ENCODE measurements at regions not wholly inside any gene's neighbourhood (a gene's known extent, or its start where the extent isn't known, plus 50 kb on each side); places are given as distances from the start of the nearest gene placed in this dataset.

DNA sequence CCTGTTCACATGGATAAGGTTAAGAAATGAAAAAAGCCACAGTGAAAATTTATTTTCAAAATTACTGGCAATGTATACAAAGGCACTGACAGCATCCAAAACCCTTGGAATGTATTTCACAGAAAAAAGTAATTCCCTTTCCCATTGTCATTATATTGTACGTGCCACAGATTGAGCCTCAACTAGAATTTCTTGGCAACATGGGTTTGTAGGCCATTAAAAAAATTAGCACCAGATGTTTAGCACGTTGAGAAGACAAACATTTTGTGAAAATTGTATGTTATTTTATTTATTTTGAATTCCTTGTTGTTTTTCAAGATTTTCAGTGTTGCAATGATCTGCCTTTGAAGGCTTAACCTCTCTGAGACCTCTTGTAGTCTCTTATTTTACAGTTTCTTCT is 76.3 kb upstream of the EPHB3 start:
- WGBS (ENCODE audit: extremely low coverage, insufficient read length, low lambda C conversion rate) = no CpG with 5 or more reads among the region's 2 CpGs
- H3K36me3 Mint-ChIP-seq (ENCODE audit: insufficient read depth in 1 of 3, low read depth in 3 of 3) = no peaks in the 10 kb centered on the region
- no peak overlapping the region for H3K14ac ChIP-seq (ENCODE audit: insufficient read depth, low read length)
- TF ChIP-seq, protein P1, sequence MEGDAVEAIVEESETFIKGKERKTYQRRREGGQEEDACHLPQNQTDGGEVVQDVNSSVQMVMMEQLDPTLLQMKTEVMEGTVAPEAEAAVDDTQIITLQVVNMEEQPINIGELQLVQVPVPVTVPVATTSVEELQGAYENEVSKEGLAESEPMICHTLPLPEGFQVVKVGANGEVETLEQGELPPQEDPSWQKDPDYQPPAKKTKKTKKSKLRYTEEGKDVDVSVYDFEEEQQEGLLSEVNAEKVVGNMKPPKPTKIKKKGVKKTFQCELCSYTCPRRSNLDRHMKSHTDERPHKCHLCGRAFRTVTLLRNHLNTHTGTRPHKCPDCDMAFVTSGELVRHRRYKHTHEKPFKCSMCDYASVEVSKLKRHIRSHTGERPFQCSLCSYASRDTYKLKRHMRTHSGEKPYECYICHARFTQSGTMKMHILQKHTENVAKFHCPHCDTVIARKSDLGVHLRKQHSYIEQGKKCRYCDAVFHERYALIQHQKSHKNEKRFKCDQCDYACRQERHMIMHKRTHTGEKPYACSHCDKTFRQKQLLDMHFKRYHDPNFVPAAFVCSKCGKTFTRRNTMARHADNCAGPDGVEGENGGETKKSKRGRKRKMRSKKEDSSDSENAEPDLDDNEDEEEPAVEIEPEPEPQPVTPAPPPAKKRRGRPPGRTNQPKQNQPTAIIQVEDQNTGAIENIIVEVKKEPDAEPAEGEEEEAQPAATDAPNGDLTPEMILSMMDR (conservative IDR thresholded peaks at IDR 0.05) = no peak
- no peak overlapping the region for H2BK15ac ChIP-seq (ENCODE audit: low read depth, low read length)
- H4K8ac ChIP-seq (replicated peaks; ENCODE audit: insufficient read length, low read depth, low read length) = no peak overlapping the region
- H3K9ac ChIP-seq (ENCODE audit: extremely low read depth, insufficient read length, low read length) = no peak overlapping the region
- H3K27me3 ChIP-seq (ENCODE audit: insufficient read depth, low read length) = no peaks in the 10 kb centered on the region
- no peak overlapping the region for H2BK120ac ChIP-seq (ENCODE audit: low read depth, low read length, poor library complexity, severe bottlenecking)
- no peaks in the 10 kb centered on the region for H4K20me1 ChIP-seq (ENCODE audit: control insufficient read depth, insufficient read depth, insufficient read length)
- H2BK20ac ChIP-seq (ENCODE audit: low read depth, low read length, poor library complexity, severe bottlenecking) = no peak overlapping the region
- H3K4me1 ChIP-seq (ENCODE audit: insufficient read depth, low read length) = no peaks in the 10 kb centered on the region
- H3K4ac ChIP-seq (ENCODE audit: low read depth, low read length) = no peak overlapping the region
- no peak overlapping the region for H2AFZ ChIP-seq (ENCODE audit: low read length)
- H3K79me1 ChIP-seq (ENCODE audit: insufficient read depth, low read depth, low read length, poor library complexity, severe bottlenecking) = no peaks in the 10 kb centered on the region
- H3K56ac ChIP-seq (ENCODE audit: insufficient read length, low read depth, low read length) = no peak overlapping the region
- no peaks in the 10 kb centered on the region for H3K79me2 ChIP-seq (ENCODE audit: insufficient read depth, low read length)
- H2BK12ac ChIP-seq (ENCODE audit: insufficient read length, low read depth, low read length) = no peak overlapping the region
- H4K5ac ChIP-seq (ENCODE audit: insufficient read length, low read depth, low read length) = no peak overlapping the region
- no peak overlapping the region for H3K23ac ChIP-seq (ENCODE audit: insufficient read length, low read depth, low read length)
- no peak overlapping the region for H3K18ac ChIP-seq (ENCODE audit: insufficient read length, low read depth, low read length)
- H2BK5ac ChIP-seq (ENCODE audit: insufficient read length, low read length) = no peak overlapping the region
- no peak overlapping the region for H3K27ac ChIP-seq (ENCODE audit: insufficient read length, low read depth, low read length)
- no peaks in the 10 kb centered on the region; a peak in 1 of 5 replicates for H3K9me3 Mint-ChIP-seq
- no peak overlapping the region for H2AK5ac ChIP-seq (ENCODE audit: insufficient read length, low read length)
- H3K27ac Mint-ChIP-seq = no peak overlapping the region
- no peaks in the 10 kb centered on the region for H3K23me2 ChIP-seq (ENCODE audit: insufficient read length, low read depth, low read length, poor library complexity, severe bottlenecking)
- H3T11ph ChIP-seq (ENCODE audit: low read length) = no peak overlapping the region
- H3K4me3 Mint-ChIP-seq = no peak overlapping the region
- no peaks in the 10 kb centered on the region for H3K4me1 Mint-ChIP-seq
- H4K91ac ChIP-seq (ENCODE audit: insufficient read length, low read depth, low read length) = no peak overlapping the region
- DNase-seq = no peak
- no peak overlapping the region for H3K4me2 ChIP-seq (ENCODE audit: insufficient read depth, insufficient read length, low read length)
- H3K9me3 ChIP-seq (ENCODE audit: control insufficient read depth, low read depth, low read length) = no peaks in the 10 kb centered on the region
- H3K27me3 Mint-ChIP-seq (ENCODE audit: low read depth) = peaks cover 4% of the 10 kb centered on the region
